MM.1S (cell line): ENCODE measurements at regions not wholly inside any gene's neighbourhood (a gene's known extent, or its start where the extent isn't known, plus 50 kb on each side); places are given as distances from the start of the nearest gene placed in this dataset.

Source experiments
- EZH2 ChIP-seq: fragments of 300-600 bp; sonication (generic); optimal IDR thresholded peaks from 2 replicates; pipeline ENCODE3; 2017; ENCODE audit warnings: low read depth, mild to moderate bottlenecking, antibody characterized with exemption, low read length, mixed read lengths
- EZH2phosphoT487 ChIP-seq: fragments of 300-600 bp; sonication (generic); IDR thresholded peaks from 2 replicates; pipeline ENCODE4 v1.6.1; 2018; ENCODE audit warnings: antibody characterized with exemption, low read length
- TF ChIP-seq, protein P1 (sequence below): fragments of 300-600 bp; sonication (generic); IDR thresholded peaks from 2 replicates; pipeline ENCODE4 v1.5.1; 2016; ENCODE audit warnings: antibody characterized with exemption, low read length, mixed read lengths

DNA sequence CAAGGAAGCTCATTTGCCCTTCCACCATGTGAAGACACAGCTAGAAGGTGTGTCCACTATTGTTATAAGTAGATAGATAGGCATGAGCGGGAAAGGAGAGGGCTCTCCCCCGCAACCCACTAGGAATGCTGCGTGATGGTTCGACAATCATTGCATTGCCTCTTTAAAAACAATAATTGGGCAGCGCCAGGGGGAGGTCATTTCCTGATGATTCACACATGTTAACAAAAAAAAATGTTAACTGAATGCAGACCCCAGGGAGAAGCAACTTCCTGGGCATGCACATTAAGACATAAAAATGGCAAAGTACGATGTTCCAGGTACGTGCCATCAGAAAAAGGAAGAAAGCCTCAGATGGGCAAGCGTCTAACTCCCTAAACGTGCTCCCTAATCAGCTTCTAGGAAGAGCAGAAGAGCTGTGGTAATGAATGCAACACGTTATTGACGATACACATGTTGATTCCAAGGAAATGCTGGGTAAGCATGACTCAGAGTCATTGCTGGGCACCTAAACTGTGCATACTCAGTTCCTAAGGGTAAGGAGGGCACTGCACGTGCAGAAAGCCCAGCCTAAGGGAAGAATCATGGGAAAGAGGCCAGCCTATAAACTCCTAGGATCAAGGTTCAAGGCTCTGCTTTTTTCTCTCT is 113.7 kb downstream of the FAM217A start:
- TF ChIP-seq EZH2 (no peak), EZH2phosphoT487 (no peak)
- TF ChIP-seq, protein P1, sequence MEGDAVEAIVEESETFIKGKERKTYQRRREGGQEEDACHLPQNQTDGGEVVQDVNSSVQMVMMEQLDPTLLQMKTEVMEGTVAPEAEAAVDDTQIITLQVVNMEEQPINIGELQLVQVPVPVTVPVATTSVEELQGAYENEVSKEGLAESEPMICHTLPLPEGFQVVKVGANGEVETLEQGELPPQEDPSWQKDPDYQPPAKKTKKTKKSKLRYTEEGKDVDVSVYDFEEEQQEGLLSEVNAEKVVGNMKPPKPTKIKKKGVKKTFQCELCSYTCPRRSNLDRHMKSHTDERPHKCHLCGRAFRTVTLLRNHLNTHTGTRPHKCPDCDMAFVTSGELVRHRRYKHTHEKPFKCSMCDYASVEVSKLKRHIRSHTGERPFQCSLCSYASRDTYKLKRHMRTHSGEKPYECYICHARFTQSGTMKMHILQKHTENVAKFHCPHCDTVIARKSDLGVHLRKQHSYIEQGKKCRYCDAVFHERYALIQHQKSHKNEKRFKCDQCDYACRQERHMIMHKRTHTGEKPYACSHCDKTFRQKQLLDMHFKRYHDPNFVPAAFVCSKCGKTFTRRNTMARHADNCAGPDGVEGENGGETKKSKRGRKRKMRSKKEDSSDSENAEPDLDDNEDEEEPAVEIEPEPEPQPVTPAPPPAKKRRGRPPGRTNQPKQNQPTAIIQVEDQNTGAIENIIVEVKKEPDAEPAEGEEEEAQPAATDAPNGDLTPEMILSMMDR: no peak
